Sigmoid colon (tissue), 4 donors: ENCODE measurements at regions not wholly inside any gene's neighbourhood (a gene's known extent, or its start where the extent isn't known, plus 50 kb on each side); places are given as distances from the start of the nearest gene placed in this dataset.

Experiments
- EP300 ChIP-seq, 4 donors: sonication (generic); formaldehyde crosslinking; IDR thresholded peaks; one replicate each; pipeline ENCODE4 v1.6.1; 2017; ENCODE audit warnings: antibody characterized with exemption in 4 of 4
- POLR2AphosphoS5 ChIP-seq, 4 donors: sonication (generic); formaldehyde crosslinking; IDR thresholded peaks; one replicate each; pipeline ENCODE4 v1.6.1; 2017; ENCODE audit warnings: antibody characterized with exemption in 4 of 4
- TF ChIP-seq, protein P1 (sequence below), 4 experiments: fragments of 450-650 bp in 3 of 4; fragments of 200-600 bp in 1 of 4; IDR thresholded peaks; one replicate each; pipeline ENCODE4 v1.5.1; 2016 to 2019; ENCODE audit warnings: antibody characterized with exemption in 4 of 4, mild to moderate bottlenecking in 3 of 4, moderate library complexity in 2 of 4

DNA sequence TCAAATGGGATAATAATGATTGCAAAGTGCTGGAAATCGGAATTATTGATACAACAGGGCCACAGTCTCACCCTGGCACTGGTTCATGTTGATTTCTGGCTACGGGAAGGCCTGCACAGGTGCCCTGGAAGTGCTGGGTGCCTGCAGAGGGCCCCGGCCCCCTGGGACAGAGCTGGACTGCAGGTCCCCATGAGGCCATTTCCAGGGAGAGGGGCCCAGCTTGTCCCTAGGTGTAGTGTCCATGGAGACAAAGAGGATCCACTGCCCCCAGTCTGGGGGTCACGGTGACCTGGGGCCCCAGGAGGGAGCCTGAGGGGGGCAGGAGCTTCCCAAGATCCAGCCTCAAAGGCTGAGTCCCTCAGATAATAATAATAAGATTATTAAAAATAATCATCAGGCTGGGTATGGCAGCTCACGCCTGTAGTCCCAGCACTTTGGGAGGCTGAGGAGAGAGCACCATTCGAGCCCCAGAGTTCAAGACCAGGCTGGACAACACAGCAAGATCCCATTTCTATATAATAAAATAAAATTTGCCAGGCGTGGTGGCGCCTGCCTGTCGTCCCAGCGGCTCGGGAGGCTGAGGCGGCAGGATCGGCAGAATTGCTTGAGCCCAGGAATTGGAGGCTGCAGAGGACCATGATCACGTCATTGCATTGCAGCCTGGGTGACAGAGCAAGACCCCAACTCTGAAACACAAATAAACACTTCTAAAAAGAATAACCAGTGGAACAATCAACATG, 98.1 kb downstream of the MICALL2 start:
- TF ChIP-seq, protein P1, sequence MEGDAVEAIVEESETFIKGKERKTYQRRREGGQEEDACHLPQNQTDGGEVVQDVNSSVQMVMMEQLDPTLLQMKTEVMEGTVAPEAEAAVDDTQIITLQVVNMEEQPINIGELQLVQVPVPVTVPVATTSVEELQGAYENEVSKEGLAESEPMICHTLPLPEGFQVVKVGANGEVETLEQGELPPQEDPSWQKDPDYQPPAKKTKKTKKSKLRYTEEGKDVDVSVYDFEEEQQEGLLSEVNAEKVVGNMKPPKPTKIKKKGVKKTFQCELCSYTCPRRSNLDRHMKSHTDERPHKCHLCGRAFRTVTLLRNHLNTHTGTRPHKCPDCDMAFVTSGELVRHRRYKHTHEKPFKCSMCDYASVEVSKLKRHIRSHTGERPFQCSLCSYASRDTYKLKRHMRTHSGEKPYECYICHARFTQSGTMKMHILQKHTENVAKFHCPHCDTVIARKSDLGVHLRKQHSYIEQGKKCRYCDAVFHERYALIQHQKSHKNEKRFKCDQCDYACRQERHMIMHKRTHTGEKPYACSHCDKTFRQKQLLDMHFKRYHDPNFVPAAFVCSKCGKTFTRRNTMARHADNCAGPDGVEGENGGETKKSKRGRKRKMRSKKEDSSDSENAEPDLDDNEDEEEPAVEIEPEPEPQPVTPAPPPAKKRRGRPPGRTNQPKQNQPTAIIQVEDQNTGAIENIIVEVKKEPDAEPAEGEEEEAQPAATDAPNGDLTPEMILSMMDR (IDR thresholded peaks at IDR 0.05): no peak
- TF ChIP-seq POLR2AphosphoS5 (IDR thresholded peaks at IDR 0.05) (no peak), EP300 (IDR thresholded peaks at IDR 0.05) (no peak)
